ENCODE measurements at regions not wholly inside any gene's neighbourhood (a gene's known extent, or its start where the extent isn't known, plus 50 kb on each side); places are given as distances from the start of the nearest gene placed in this dataset.
"Not testable (repeated sequence)": the region's sequence is repeated elsewhere in the genome, so short reads cannot be mapped to it uniquely, and the experiment has no call there.

DNA sequence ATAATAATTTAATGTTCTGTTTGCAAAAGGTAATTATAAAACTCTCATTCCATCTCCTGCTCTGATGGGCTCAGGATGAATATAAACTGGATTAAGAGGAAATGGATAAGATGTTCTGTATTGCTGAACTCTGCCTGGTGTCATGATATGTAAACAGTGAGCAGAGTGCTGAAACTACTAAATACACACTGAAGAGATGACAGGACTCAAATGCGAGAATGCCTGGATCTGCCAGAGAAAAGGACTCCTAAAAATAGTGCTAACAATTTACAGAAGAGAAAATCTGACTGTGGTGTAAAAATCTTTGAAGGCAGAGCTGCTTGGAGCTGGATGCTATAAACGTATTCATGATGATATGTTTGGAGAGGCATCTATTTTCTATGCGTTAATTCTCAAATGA lies 303.2 kb downstream of the RWDD3 start:
- DNase-seq = no peak

DNA sequence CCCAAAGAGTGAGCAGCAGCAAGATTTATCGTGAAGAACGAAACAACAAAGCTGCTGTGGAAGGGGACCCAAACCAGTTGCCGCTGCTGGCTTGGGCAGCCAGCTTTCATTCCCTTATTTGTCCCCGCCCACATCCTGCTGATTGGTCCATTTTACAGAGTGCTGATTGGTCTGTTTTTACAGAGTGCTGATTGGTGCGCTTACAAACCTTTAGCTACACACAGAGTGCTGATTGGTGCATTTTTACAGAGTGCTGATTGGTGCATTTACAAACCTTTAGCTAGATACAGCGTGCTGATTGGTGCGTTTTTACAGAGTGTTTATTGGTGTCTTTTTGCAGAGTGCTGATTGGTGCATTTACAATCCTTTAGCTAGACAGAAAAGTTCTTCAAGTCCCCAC lies 304.2 kb downstream of the RWDD3 start:
- DNase-seq = not testable (repeated sequence)

- DNase-seq = no peak
Observed at GRCh38 chr1:95542936-95543335, 308.9 kb downstream of the RWDD3 start.

GRCh38 chr1:95547005-95547404 lies 313.0 kb downstream of the RWDD3 start:
- DNase-seq = no peak

GRCh38 chr1:95548211-95548610 lies 314.2 kb downstream of the RWDD3 start:
- no peak for DNase-seq

DNA sequence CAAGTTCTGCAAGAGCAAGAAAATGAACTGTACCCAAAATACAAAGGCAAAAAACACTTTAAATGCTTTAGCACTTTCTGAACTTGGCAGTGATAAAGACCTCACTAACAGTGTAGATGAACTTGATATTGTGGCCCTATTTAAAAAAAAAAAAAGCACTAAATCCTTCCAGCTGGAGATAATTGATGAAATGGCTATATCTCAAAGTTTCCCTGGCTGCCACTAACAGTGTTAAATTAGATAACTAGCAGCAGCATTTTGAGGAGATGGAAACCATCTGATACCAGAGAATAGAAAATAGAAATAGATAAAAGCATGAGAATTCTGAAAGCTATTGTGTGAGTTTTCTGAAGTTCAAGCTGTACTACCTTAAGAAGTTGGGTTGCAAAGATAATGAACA lies 317.2 kb downstream of the RWDD3 start:
- DNase-seq = no peak

DNA sequence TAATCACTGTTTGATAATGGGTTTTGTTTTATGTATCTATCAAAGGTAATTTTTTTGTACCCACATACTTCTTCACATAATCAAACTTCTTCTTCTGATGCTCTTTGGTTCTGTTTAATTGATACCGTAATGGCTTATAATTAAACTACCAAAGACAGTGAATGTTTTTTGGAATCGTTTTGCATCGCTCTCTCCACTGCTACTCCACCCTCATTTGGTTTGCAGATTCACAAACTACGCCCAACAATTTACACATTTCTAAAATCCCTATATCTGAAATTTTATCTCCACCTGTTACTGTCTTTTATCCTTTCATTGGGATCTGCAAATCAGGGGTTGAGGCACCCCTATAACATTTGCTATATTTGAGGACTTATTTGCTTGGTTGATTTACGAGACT lies 319.6 kb downstream of the RWDD3 start:
- DNase-seq = no peak

DNA sequence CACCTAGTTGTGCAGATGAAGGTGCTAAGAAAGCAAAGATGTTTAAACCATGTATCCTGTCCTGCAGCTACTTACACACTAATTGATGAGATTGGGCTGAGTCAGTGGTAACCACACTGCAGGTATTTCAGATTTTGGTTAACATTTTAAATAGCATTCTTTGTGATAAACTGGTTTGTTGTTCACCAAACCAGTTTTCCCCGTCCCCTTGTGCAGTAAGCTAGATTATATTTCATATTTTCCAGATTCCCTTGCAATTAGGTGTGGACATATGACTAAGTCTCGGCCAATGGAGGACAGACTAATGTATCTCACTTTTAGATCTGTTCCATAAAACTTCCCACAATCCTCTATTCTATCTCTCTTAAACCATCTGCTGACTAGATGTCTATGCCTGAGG lies 320.4 kb downstream of the RWDD3 start:
- no peak for DNase-seq

GRCh38 chr1:95558791-95559190 lies 324.8 kb downstream of the RWDD3 start:
- DNase-seq = no peak

GRCh38 chr1:95561346-95561745 lies 327.3 kb downstream of the RWDD3 start:
- no peak for DNase-seq

GRCh38 chr1:95562230-95562629 lies 328.2 kb downstream of the RWDD3 start:
- no peak for DNase-seq

DNA sequence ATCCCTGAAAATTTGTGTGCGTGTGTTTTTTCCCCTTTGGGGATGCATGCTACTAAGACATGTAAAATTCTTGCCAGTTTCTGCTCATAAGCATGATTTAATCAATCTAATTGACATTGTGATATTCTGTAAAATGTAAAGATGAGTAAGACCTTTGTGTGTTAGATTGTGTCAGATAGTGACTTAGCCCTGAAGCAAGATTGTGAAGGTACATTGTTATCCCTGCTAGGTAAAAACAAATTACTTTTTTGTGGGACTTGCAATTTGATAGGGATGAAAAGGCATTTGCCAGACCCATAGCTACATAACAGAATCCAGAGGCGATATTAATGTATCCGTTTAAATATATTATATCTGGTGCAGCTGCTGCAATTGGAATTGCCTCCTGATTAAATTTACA lies 338.0 kb downstream of the RWDD3 start:
- no peak for DNase-seq

DNA sequence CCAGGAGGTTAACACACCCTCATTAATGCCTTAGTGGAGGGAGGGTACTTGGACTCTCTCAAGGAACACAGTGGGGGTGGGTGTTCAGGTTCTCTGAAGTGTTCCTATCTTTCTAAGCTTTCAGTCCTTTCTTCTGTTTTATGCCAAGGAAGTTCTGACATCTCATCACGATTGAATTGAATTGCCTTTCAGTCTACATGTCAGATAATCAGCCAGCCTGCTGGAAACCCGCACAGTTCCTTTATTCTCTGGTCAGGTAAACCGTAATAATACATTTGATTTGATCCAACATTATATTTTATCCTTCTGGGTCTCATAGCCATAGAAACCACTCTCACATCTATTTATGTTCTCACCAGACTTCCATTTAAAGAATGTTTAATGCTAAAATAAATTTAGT lies 339.0 kb downstream of the RWDD3 start:
- no peak for DNase-seq

DNA sequence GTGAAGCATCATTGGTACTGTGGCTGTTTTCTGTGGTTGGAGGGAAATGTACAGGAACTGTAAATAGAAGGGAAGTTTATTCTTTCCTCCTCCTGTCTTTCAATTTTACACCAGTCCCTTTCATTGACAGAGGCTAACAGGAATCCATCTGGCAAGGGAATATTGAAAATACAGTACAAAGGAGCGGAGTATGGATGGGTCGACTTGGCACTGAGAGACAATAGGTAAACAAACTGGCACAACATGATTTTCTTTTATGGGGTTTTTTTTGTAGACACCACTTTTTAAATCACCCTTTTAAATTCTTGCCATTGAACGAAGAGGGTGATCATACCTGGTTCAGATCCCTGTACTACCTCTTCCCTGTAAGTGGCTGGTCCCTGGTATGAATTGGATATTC lies 341.3 kb downstream of the RWDD3 start:
- DNase-seq = no peak

- no peak for DNase-seq
Observed at GRCh38 chr1:95578462-95578861, 344.5 kb downstream of the RWDD3 start.

DNA sequence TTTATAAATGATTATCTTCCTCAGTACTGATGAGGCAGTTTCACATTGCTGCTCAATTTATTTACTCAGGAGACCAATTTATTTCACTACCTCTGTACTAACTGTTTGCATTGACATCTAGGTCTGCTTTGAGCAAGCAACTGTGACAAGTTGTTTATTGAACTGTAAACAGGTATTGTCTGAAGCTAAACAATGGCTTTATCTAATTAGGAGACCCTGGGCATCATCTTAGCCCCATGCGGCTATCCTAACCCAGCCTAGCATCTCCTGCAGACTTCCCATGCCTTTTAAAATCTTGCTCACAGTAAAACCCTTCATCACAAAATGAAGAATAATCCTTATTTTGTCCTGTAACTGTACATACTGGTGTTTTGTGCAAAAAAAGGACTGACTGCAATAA lies 348.2 kb downstream of the RWDD3 start:
- DNase-seq = no peak

- no peak for DNase-seq
Observed at GRCh38 chr1:95582746-95583145, 348.7 kb downstream of the RWDD3 start.

DNA sequence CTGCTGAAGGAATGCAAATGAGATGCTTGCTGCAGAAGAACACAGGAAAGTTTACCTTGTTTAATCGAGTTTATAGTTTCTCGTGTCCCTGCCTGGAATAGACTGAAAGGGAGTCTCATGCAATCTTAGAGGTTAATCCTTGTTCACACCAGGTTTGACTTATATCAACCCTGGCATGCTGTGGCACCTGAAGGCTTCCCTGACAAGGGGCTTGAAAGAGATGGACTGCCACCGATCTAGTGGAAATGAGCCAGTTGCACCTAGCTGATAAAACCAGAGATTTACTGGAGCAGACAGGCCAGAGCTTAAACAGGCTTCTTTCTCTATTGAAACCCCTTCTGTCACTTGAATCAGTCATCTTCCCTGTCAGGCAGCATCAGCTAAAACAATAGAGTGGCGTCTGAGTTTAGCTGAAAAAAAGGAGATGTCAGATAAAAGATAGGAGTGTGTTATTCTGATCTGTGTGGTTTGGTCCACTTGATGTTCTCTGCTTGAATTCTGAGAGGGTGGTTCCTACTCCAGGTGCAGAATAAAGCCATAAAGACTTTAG lies 349.7 kb downstream of the RWDD3 start:
- no peak for DNase-seq

DNA sequence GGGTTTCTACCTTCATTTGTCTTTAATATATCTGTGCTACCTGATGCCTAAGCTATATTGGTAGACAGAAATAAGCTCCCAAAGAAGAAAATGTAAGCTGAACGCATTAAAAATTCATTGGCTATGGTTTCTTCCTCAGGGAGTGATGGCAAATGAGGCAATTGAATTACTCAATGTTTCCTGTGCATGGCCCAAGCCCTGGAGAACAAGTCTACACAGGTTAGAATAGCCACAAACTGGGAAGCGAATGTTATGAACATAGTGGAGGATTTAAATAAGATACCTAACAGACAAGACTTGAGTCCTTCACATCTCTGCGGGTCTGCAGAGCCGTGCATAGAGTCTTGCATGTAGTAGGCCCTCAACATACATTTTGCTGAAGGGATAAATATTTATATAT lies 350.3 kb downstream of the RWDD3 start:
- no peak for DNase-seq

DNA sequence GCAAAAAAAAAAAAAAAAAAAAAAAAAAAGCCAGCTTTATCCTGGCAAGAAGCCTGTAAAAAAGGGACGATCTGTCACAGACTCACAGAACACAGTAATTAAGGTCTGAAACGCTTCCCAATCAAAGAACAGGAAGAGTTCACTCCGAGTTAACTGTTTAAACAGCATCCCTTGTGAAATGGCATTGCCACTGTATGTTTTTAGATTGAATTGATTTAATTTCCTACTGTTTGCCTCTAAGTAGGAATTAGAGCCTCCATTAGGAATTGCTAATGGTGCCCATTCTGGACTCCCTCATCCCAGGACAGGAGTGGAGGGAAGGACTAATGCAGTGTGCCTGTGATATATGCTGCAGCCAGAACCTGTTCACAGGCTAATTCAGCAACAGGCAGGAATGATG lies 370.8 kb downstream of the RWDD3 start:
- no peak for DNase-seq

GRCh38 chr1:95614197-95614596 lies 380.2 kb downstream of the RWDD3 start:
- no peak for DNase-seq

DNA sequence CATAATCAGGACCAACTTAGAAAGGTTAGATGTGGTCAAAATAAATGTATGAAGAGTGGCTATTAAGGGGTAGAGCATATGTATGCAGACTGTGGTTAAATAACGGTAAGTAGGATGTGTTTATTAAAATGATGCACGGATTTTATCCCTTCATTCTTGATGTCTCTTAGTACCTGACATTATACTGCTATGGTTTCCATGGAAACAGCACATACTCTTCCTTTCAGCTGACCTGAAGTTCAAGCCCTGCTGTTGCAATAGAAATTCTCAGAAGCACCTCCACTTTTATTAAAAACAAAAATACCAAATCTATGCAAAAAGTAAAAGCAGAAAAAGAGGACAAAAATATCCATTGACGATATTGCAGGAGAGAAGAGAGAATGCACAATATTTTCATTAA lies 381.4 kb downstream of the RWDD3 start:
- no peak for DNase-seq

DNA sequence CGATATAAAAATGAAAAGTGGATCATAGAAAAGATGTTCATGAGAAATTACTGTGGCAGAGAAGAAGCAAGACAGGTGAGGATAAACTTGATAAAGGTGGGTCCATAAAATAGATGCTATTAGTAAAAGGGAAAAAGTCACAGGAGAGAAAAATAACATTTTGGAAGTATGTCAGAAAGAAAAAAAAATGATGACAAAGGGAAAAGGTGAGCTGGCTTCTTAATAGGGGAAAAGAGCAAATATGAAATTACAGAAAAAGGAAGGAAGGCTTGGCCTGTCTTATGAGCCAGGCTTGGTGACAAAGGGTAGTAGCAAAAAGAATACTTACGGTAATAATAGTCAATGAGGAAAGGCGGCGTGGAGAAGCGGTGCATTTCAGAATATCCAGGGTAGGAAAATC lies 386.1 kb downstream of the RWDD3 start:
- no peak for DNase-seq

GRCh38 chr1:95622609-95623008 lies 388.6 kb downstream of the RWDD3 start:
- DNase-seq = no peak

DNA sequence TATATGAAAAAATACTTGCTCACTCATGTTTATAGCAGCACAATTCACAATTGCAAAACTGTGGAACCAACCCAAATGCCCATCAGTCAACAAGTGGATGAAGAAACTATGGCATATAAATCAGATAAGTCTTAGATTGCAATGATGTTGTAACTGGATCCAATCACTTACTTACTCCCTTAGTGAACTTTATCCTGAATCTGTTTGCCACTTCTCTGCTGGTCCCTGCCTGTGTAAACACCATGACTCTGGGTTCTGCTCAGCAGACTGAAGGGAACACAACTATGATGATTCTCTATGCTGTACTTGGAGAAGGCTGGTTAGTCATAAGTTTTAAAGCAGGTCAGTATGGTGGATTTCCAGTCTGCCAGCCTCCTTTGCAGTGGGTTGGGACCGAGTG lies 391.2 kb downstream of the RWDD3 start:
- DNase-seq = no peak

DNA sequence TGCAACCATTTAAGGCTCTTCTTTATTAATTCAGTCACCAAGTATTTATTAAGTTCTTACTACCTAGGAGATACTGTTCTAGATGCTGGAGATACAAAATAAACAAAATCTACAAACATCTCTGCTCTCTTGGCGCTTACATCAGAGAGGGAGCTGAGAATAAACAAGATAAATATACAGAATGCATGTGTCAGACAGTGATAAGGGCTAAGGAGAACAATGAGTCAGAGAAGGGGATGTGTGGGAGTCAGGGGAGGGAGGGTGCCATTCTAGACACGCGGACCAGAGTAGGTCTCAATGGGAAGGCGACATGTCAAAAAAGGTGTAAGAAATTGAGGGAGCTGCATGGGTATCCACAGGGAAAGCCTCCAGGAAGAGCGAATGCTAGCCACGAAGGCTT lies 393.2 kb downstream of the RWDD3 start:
- no peak for DNase-seq

Measured in midbrain (tissue), 1 donor.